Inferior parietal cortex (tissue), 1 donor: ENCODE measurements at regions not wholly inside any gene's neighbourhood (a gene's known extent, or its start where the extent isn't known, plus 50 kb on each side); places are given as distances from the start of the nearest gene placed in this dataset.
"Not testable (repeated sequence)": the region's sequence is repeated elsewhere in the genome, so short reads cannot be mapped to it uniquely, and the experiment has no call there.

Experiments
- DNase-seq: peaks from one replicate; pipeline ENCODE4 v3.0.0-alpha.2; 2016; ENCODE audit errors: extremely low spot score

GRCh38 chr4:179112441-179113170 lies 1670.4 kb upstream of the AGA start:
- DNase-seq, result no peak

- DNase-seq, result no peak
Observed at GRCh38 chr4:179114615-179115014, 1672.4 kb upstream of the AGA start.

- DNase-seq, result no peak
Observed at GRCh38 chr4:179116011-179116410, 1673.8 kb upstream of the AGA start.

GRCh38 chr4:179116581-179116980 lies 1674.3 kb upstream of the AGA start:
- DNase-seq, result no peak

- DNase-seq, result no peak
Observed at GRCh38 chr4:179123084-179123483, 1680.8 kb upstream of the AGA start.

GRCh38 chr4:179124419-179124818 lies 1682.2 kb upstream of the AGA start:
- no peak for DNase-seq

GRCh38 chr4:179124957-179125356 lies 1682.7 kb upstream of the AGA start:
- DNase-seq, result no peak

- no peak for DNase-seq
Observed at GRCh38 chr4:179125870-179126269, 1683.6 kb upstream of the AGA start.

- DNase-seq, result no peak
Observed at GRCh38 chr4:179128299-179128698, 1686.1 kb upstream of the AGA start.

GRCh38 chr4:179130122-179130714 lies 1688.0 kb upstream of the AGA start:
- DNase-seq, result no peak

GRCh38 chr4:179145746-179146525 lies 1703.7 kb upstream of the AGA start:
- DNase-seq, result no peak

- DNase-seq, result no peak
Observed at GRCh38 chr4:179151770-179152169, 1709.5 kb upstream of the AGA start.

GRCh38 chr4:179163147-179163546 lies 1720.9 kb upstream of the AGA start:
- DNase-seq, result no peak

GRCh38 chr4:179164267-179164999 lies 1722.2 kb upstream of the AGA start:
- DNase-seq, result no peak

GRCh38 chr4:179165000-179165738 lies 1722.9 kb upstream of the AGA start:
- no peak for DNase-seq

GRCh38 chr4:179165862-179166261 lies 1723.6 kb upstream of the AGA start:
- no peak for DNase-seq

- DNase-seq, result not testable (repeated sequence)
Observed at GRCh38 chr4:179170308-179170707, 1728.1 kb upstream of the AGA start.

GRCh38 chr4:179182741-179183140 lies 1740.5 kb upstream of the AGA start:
- no peak for DNase-seq

GRCh38 chr4:179195887-179196286 lies 1753.7 kb upstream of the AGA start:
- no peak for DNase-seq

GRCh38 chr4:179196511-179196910 lies 1754.3 kb upstream of the AGA start:
- no peak for DNase-seq

GRCh38 chr4:179200681-179201080 lies 1758.4 kb upstream of the AGA start:
- no peak for DNase-seq
